NCI-H1048 (cell line): ENCODE measurements at regions not wholly inside any gene's neighbourhood (a gene's known extent, or its start where the extent isn't known, plus 50 kb on each side); places are given as distances from the start of the nearest gene placed in this dataset.
"Not testable (repeated sequence)": the region's sequence is repeated elsewhere in the genome, so short reads cannot be mapped to it uniquely, and the experiment has no call there.

Experiments
- DNase-seq: peaks from one replicate; lab custom pipeline; 2025; lab: John Stamatoyannopoulos, UW

- DNase-seq, result no peak
These were observed 2036.0 kb upstream of the C9orf72 start for GRCh38 chr9:29609282-29609681.

DNA sequence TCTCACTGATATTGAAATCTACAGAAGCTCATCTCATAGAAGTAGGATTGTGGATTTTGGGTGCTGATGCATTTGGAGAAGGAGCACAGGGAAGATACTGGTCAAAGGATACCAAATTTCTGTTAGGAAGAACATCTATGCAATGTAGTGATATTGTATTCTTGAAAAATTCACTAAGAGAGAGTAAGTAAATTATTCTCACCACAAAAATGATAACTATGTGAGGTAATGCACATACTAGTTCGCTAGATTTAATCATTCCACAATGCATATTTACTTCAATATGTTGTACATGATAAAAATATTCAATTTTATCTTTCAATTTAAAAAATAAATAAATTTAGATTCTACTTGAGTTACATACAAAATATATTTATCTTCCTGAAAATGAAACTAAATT lies 2040.5 kb upstream of the C9orf72 start:
- no peak for DNase-seq

- no peak for DNase-seq
These were observed 2043.6 kb upstream of the C9orf72 start for GRCh38 chr9:29616844-29617243.

- no peak for DNase-seq
These were observed 2052.0 kb upstream of the C9orf72 start for GRCh38 chr9:29625292-29625731.

DNA sequence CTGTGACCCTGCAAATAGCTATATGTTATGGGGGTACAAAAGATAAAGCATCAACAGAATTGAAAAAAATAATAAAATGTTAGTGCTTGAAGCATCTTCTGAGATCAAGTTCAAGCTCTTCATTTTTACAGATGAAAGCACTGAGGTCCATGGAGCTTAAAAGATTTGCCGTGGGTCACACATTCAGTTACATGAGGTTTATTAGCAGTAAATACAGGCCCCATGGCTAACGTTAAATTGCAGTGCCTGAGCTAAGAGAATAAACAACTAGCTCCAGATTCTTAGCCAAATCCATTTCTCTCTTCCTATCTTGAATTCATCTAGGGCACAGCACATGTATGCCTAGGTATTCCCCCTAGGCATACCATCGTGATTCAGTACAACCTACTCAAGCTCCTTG lies 2052.7 kb upstream of the C9orf72 start:
- DNase-seq, result no peak

DNA sequence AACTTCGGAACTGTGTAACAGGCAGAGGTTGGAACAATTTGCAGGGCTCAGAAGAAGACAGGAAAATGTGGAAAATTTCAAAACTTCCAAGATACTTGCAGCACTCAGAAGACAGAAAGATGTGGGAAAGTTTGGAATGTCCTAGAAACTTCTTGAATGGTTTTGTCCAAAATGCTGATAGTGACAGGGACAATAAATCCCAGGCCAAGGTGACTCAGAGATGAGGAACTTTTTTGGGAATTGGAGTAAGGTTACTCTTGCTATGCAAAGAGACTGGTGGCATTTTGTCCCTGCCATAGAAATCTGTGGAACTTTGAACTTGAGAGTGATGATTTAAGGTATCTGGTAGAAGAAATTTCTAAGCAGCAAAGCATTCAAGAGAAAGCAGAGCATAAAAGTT lies 2055.6 kb upstream of the C9orf72 start:
- not testable (repeated sequence) for DNase-seq

DNA sequence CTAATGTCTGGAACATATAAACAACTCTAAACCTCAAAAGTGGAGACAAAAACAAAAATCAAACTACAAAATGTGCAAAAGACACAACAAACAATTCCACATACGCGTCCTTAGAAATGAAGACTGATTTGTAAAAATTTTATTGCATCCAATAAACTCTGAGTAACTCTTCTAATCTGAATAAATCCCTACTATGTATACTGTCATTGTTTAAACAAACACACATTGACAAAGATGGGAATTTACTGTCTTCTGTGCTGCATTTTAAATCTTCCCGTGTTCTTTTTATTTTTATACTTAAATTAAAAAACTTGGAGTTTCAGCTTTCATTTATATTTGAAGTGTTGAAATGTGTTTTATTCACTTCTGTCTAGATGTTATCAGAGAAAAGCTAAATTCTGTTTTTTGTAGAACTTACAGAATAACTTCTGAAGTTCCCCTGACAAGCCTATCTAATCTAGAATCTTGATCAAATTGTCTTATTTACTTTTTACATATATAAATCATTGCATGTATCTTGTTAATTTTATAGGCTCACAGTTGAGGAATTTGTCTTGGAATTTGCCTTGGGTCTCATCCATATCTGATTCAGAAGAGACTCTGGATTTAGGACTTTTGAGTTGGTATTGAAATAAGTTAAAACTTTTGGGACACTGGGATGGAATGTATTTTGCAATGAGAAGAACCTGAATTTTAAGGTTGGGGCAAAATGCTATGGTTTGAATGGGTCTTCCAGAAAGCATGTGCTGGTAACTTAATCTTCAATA lies 2064.4 kb upstream of the C9orf72 start:
- DNase-seq, result no peak

GRCh38 chr9:29640507-29640906 lies 2067.2 kb upstream of the C9orf72 start:
- no peak for DNase-seq

- no peak for DNase-seq
These were observed 2071.2 kb upstream of the C9orf72 start for GRCh38 chr9:29644514-29644913.

GRCh38 chr9:29647451-29647850 lies 2074.2 kb upstream of the C9orf72 start:
- no peak for DNase-seq

DNA sequence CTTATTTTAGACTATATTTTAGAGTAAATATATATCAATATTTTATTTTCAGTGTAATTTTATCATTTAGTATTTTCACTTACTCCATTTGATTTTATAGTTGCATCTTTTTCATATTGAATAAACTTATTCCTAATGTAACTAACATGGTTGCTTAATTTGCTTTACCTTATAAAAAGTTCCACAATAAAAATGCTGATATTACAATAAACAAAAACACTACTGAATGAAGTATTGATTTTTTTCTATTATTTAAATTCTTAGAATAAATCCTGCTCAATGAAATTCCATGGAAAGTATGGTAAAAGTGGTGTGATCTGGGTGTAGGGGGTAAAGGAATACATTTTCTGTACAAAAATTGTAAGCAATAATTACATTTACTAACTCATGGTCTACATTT lies 2074.9 kb upstream of the C9orf72 start:
- DNase-seq, result no peak

DNA sequence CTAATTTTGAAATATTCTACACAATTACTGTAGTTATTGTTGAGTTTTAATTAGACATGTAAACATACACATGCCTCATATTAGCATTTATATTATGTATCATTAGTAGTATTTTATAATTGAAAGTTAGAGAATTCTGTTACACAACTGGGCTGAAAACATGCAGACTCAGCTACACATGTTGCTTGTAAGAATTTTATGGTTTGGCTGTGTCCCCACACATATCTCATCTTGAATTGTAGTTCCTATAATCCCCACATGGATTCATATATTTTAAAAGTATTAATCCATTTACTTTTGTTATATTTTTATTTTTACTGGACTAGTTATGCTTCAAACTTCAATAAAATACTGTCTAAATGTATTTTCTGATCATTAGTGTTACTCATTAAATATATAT lies 2075.3 kb upstream of the C9orf72 start:
- DNase-seq, result no peak

GRCh38 chr9:29656641-29657406 lies 2083.5 kb upstream of the C9orf72 start:
- no peak for DNase-seq

DNA sequence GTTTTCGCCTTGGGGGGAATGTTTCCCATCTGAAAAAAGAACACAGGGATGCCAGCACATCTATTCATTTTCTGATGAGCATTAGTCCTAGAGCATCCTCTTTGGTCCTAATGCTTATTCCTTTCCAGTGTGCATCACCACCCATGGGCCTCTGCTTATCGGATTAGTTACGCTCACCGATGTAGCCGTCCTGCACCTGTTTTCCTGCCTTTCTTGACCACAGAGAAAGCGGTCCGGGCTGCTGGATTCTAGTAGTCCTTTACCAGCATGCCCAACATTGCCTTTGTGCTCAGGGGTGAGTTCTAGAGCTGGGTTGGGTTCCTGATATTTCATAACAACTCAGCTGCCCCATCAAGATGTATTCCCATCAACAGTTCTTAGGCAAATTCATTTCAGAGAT lies 2084.5 kb upstream of the C9orf72 start:
- no peak for DNase-seq

- no peak for DNase-seq
These were observed 2085.7 kb upstream of the C9orf72 start for GRCh38 chr9:29659014-29659413.

GRCh38 chr9:29659736-29660135 lies 2086.5 kb upstream of the C9orf72 start:
- no peak for DNase-seq

DNA sequence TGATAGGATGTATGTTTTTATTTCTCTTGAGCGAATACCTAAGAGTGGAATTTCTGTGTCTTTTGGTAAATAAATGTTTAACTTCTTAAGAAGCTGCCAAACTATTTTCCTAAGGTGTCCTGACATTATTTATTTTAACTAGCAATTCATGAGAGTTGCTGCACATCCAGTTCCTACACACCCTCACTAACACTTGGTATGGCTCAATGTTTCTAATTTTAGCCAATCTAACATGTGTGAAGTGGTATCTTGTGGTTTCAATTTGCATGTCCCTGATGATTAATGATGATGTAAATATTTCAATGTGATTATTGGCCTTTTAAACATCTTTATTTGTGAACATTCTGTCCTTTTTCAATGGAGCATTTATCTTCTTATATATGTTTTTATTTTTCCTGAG lies 2095.5 kb upstream of the C9orf72 start:
- DNase-seq, result no peak

- no peak for DNase-seq
These were observed 2096.3 kb upstream of the C9orf72 start for GRCh38 chr9:29669613-29670012.

DNA sequence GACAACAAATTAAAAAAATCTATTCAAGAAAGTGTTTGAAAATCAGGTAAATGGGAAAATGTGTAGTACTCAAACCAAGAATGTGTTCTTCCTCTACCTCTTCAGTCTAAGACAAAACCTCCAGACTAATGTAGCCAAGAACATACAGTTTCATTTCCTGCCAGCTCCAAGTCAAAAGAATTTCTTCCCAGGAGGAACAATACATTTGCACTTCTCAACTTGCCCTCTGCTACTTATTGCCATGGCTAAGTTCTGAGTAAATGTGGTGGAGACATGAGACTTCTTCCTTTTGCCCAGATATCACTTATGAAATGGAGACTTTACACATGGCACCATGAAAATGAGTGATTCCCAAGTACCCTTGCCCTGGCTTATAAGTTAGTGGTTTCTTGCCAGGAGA lies 2112.2 kb upstream of the C9orf72 start:
- DNase-seq, result no peak

DNA sequence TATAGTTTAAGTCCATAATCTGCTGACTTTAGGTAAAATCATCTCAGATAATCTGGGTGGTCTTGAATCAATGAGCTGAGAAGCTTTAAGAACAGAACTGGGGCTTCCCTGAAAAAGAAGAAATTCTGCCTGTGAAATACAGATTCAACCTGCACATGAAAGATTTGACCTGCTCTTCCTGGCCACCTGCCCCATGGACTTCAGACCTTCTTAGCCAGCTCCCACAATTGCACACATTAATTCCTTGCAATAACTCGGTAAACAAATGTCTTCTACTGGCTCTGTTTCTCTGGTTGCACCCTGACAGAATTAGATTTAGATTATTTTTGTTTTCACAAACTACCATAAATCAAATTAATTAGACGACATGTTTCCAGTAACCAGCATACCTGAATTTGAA lies 2117.9 kb upstream of the C9orf72 start:
- DNase-seq, result no peak

DNA sequence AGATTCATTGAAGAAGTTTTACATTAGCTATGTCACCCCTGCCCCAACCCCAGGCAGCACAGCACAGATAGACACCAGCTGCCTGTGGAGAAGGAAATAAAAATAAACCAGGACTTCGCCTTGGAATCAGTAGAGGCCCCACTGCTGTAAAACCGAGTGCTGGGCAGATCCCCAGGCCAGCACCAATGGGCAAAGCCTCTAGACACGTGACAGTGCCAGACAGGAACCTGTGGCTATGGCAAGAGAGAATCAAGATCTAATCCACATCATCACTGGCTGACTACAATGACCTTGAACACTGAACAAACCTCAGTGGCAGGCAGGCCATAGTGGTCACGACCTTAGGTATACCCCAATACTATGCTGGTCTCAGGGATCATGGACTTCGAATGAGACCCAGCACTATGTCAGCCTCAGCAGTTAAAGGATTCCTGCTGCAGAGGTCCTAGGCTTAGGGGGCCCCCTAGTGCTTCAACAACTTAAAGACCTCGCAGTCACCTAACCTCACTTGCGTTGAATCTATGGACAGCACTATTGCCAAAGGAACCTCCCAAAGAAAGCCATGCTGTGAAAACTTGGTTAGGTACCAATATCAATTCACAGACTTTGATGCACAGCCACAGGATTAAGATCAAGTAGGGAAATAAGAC lies 2118.6 kb upstream of the C9orf72 start:
- no peak for DNase-seq

DNA sequence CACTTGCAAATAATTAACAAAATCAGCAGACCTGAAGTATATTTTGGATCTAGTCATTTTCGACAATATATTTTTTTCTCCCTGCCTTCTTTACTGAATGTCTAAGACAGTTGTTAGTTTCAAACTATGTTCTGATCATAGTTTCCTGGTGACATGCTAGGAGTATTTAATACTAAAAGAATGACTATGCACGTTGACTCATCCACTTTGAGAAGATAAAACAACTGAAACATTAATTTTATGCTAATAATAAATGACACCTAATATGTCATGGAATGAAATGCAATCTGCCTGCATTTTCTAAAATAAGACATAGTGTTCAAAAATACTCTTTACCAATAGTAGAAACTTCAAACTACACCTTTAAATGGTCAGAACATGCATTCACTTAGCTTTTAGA lies 2123.7 kb upstream of the C9orf72 start:
- no peak for DNase-seq

DNA sequence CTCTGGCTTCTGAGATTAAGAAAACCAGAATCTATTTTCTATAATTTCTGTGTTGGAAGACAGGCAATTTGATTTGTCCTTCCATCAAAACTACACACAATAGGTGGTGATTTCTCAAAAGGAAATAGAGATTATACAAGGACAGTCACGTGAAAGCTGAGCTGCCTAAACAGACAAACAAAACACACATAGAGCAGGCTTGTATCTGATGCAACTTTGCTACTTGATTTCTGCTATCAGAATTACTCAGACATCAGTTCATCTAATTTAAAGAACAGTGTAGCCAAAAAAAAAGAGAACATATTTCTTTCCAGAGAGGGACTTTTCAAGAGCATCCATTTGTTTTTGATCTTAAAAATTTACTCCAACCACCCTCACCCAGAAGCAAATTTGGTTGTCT lies 2128.3 kb upstream of the C9orf72 start:
- no peak for DNase-seq
